ENCODE measurements at regions not wholly inside any gene's neighbourhood (a gene's known extent, or its start where the extent isn't known, plus 50 kb on each side); places are given as distances from the start of the nearest gene placed in this dataset.
"Not testable (repeated sequence)": the region's sequence is repeated elsewhere in the genome, so short reads cannot be mapped to it uniquely, and the experiment has no call there.

DNA sequence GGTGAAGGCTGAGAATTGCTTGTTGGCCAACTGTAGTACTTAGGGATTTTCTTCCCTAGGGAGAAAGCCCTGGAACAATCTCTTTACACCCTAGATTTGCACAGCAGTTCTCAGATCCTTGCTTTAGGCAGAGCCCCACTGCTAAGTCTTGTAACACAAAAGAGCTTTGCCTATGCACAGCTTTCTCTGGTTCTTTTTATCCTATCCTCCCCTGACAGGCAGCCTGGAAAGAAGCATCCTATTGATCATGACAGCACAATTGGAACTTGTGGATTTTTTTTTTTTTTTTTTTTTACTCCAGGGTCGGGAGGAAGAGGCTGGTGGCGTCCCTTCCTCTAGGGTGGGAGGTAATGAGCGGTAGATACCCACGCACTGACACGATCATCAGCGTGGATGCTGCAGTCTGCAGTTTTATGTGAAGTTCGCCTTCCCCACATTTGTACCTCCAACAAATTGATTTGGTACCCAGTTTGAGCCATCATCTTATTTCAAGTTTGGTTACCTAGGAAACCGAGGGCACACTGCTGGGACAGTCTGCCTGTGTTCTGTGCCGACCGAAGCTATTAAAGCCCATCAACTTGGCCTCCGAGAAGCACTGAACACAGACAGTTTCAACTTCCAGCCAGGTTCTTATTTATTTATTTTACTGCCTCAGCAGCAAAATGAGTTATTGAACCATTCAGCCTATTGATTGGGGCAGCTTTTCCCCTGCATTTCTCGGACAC is 110.1 kb downstream of the NRN1 start:
- H3K36me3 ChIP-seq (ENCODE audit: control insufficient read depth, insufficient read depth, low read length): no peaks in the 10 kb centered on the region
- H3K27me3 ChIP-seq (ENCODE audit: control insufficient read depth, insufficient read depth, low read length): no peaks in the 10 kb centered on the region
- DNase-seq (ENCODE audit: low read depth): no peak
- no peak for TF ChIP-seq CTCF (IDR thresholded peaks at IDR 0.05; ENCODE audit: insufficient read depth, low read length, poor library complexity, severe bottlenecking)
- no peak overlapping the region for H3K4me3 ChIP-seq (ENCODE audit: low read depth, low read length)

- Histone ChIP-seq H3K36me3 (ENCODE audit: control insufficient read depth, insufficient read depth, low read length) (no peaks in the 10 kb centered on the region), H3K27me3 (ENCODE audit: control insufficient read depth, insufficient read depth, low read length) (no peaks in the 10 kb centered on the region), H3K4me3 (ENCODE audit: low read depth, low read length) (no peak overlapping the region)
- DNase-seq (ENCODE audit: low read depth): no peak
- no peak for TF ChIP-seq CTCF (IDR thresholded peaks at IDR 0.05; ENCODE audit: insufficient read depth, low read length, poor library complexity, severe bottlenecking)
These were observed 112.4 kb downstream of the NRN1 start for GRCh38 chr6:5894357-5894756.

DNA sequence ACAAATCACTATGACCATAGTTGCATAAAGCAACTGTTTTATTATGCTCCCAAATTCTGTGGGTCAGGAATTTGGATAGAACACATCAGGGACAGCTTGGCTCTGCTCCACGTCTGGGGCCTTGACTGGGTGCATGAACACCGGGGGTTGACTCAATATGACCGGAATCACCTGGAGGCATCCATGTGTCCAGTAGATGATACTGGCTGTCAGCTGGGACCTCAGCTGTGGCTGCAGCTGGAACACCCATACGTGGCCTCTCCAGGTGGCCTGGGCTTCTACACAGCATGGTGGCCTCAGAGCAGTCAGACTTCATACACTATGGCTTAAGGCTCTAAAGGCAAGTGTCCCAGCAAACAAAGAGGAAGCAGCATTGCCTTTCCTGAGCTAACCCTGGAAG is 113.4 kb downstream of the NRN1 start:
- no peak for DNase-seq (ENCODE audit: low read depth)
- Histone ChIP-seq H3K4me3 (ENCODE audit: low read depth, low read length) (no peak overlapping the region), H3K27me3 (ENCODE audit: control insufficient read depth, insufficient read depth, low read length) (no peaks in the 10 kb centered on the region), H3K36me3 (ENCODE audit: control insufficient read depth, insufficient read depth, low read length) (no peaks in the 10 kb centered on the region)
- no peak for TF ChIP-seq CTCF (IDR thresholded peaks at IDR 0.05; ENCODE audit: insufficient read depth, low read length, poor library complexity, severe bottlenecking)

- TF ChIP-seq CTCF (IDR thresholded peaks at IDR 0.05; ENCODE audit: insufficient read depth, low read length, poor library complexity, severe bottlenecking): no peak
- no peak for DNase-seq (ENCODE audit: low read depth)
- H3K27me3 ChIP-seq (ENCODE audit: control insufficient read depth, insufficient read depth, low read length): no peaks in the 10 kb centered on the region
- H3K36me3 ChIP-seq (ENCODE audit: control insufficient read depth, insufficient read depth, low read length): no peaks in the 10 kb centered on the region
- H3K4me3 ChIP-seq (ENCODE audit: low read depth, low read length): no peak overlapping the region
These were observed 114.1 kb downstream of the NRN1 start for GRCh38 chr6:5892669-5893068.

DNA sequence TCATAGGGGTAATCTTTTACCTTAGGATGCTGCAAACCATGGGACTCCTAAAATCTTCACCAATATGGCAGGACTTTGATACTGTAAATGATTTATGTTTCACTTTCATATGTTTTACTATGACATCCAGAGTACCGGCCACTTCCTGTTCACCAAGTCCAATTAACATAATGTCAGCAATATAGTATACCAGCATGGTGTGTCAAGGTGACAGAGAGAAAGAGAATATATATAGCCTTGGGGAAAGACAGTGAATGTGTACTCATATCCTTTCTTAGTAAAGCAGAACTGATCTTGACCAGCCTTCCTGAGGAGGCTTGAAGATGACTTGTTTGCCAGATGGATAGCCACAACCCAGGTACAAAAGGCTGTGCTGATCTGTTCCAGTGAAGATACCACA is 127.9 kb downstream of the NRN1 start:
- no peak for DNase-seq (ENCODE audit: low read depth)
- no peaks in the 10 kb centered on the region for H3K36me3 ChIP-seq (ENCODE audit: control insufficient read depth, insufficient read depth, low read length)
- TF ChIP-seq CTCF (IDR thresholded peaks at IDR 0.05; ENCODE audit: insufficient read depth, low read length, poor library complexity, severe bottlenecking): no peak

GRCh38 chr6:5876076-5876475 is 130.6 kb downstream of the NRN1 start:
- no peak for DNase-seq (ENCODE audit: low read depth)
- H3K36me3 ChIP-seq (ENCODE audit: control insufficient read depth, insufficient read depth, low read length): no peaks in the 10 kb centered on the region
- H3K4me3 ChIP-seq (ENCODE audit: low read depth, low read length): no peak overlapping the region
- no peaks in the 10 kb centered on the region for H3K27me3 ChIP-seq (ENCODE audit: control insufficient read depth, insufficient read depth, low read length)
- TF ChIP-seq CTCF (IDR thresholded peaks at IDR 0.05; ENCODE audit: insufficient read depth, low read length, poor library complexity, severe bottlenecking): no peak

More for the DNA sequence above, 127.9 kb downstream of the NRN1 start:
- Histone ChIP-seq H3K27me3 (ENCODE audit: control insufficient read depth, insufficient read depth, low read length) (no peaks in the 10 kb centered on the region), H3K4me3 (ENCODE audit: low read depth, low read length) (no peak overlapping the region)

DNA sequence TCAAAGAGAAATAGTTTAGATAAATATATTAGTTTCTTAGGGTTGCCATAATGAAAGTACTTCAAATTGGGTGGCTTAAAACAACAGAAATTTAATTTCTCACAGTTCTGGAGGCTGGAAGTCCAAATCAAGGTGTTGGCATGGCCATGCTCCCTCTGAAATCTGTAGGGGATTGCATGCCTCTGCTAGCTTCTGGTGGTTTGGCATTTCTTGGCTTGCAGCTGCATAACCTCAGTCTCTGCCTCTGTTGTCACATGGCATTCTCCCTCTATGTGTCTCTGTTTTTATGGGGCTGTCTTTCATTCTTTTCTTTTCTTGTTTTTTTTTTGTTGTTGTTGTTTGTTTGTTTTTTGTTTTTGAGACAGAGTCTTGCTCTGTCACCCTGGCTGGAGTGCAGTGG is 132.7 kb downstream of the NRN1 start:
- DNase-seq (ENCODE audit: low read depth); H3K36me3 ChIP-seq (ENCODE audit: control insufficient read depth, insufficient read depth, low read length); H3K4me3 ChIP-seq (ENCODE audit: low read depth, low read length); H3K27me3 ChIP-seq (ENCODE audit: control insufficient read depth, insufficient read depth, low read length): not testable (repeated sequence)
